Fibroblast of lung (primary cell): ENCODE measurements at regions not wholly inside any gene's neighbourhood (a gene's known extent, or its start where the extent isn't known, plus 50 kb on each side); places are given as distances from the start of the nearest gene placed in this dataset.

ENCODE experiments used
- DNase-seq, 2 donors: peaks; one replicate each; pipeline versions ENCODE4 v3.0.0 to v3.0.0-alpha.2; 2010; ENCODE audit warnings: low read depth in 2 of 2
- H2AFZ ChIP-seq: 2 replicates; pipeline ENCODE4 v1.5.1; 2012; ENCODE audit warnings: low read length, control low read depth, inconsistent platforms
- H3K27ac ChIP-seq: 2 replicates; pipeline ENCODE4 v1.5.1; 2011; ENCODE audit warnings: low read length, control low read depth; ENCODE audit not compliant: insufficient read depth
- H3K27me3 ChIP-seq: 2 replicates; pipeline ENCODE4 v1.5.1; 2011; ENCODE audit warnings: mild to moderate bottlenecking, low read length; ENCODE audit not compliant: control insufficient read depth, insufficient read depth
- H3K36me3 ChIP-seq: 2 replicates; pipeline ENCODE4 v1.5.1; 2011; ENCODE audit warnings: low read length; ENCODE audit not compliant: control insufficient read depth, insufficient read depth
- H3K4me1 ChIP-seq: 2 replicates; pipeline ENCODE4 v1.5.1; 2011; ENCODE audit warnings: low read length; ENCODE audit not compliant: control insufficient read depth, insufficient read depth; ENCODE audit errors: extremely low read depth
- H3K4me2 ChIP-seq: 2 replicates; pipeline ENCODE4 v1.5.1; 2011; ENCODE audit warnings: low read length, control low read depth; ENCODE audit not compliant: insufficient read depth; ENCODE audit errors: extremely low read depth
- H3K4me3 ChIP-seq, 4 experiments: fragments of 200-600 bp in 1 of 4; sonication (generic) in 1 of 4; replicated peaks in 1 of 4; 2 replicates each; pipeline ENCODE4 v1.5.1; 2011 to 2016; ENCODE audit warnings: low read length in 4 of 4, low read depth in 3 of 4, mild to moderate bottlenecking in 3 of 4, control low read depth in 2 of 4, inconsistent platforms in 1 of 4, mixed read lengths in 1 of 4; ENCODE audit not compliant: insufficient read depth in 1 of 4; ENCODE audit errors: control extremely low read depth in 1 of 4
- H3K79me2 ChIP-seq: 2 replicates; pipeline ENCODE4 v1.5.1; 2012; ENCODE audit warnings: mild to moderate bottlenecking, low read length, inconsistent platforms; ENCODE audit not compliant: control insufficient read depth, insufficient read depth
- H3K9ac ChIP-seq: 2 replicates; pipeline ENCODE4 v1.5.1; 2011; ENCODE audit warnings: mild to moderate bottlenecking, low read length, control low read depth; ENCODE audit not compliant: insufficient read depth
- H3K9me3 ChIP-seq: 2 replicates; pipeline ENCODE4 v1.5.1; 2012; ENCODE audit warnings: low read depth, low read length; ENCODE audit not compliant: control insufficient read depth, insufficient read depth
- H4K20me1 ChIP-seq: 2 replicates; pipeline ENCODE4 v1.5.1; 2011; ENCODE audit warnings: low read length; ENCODE audit not compliant: control insufficient read depth, insufficient read depth; ENCODE audit errors: extremely low read depth
- CTCF ChIP-seq, 2 donors: IDR thresholded peaks in 1 of 2; conservative IDR thresholded peaks in 1 of 2; 1 replicate in 1 of 2; 2 replicates in 1 of 2; pipeline ENCODE4 v1.5.1; 2011 to 2012; ENCODE audit warnings: low read length in 2 of 2, control low read depth in 1 of 2, inconsistent platforms in 1 of 2, low read depth in 1 of 2, mild to moderate bottlenecking in 1 of 2
- EZH2 ChIP-seq: IDR thresholded peaks from 2 replicates; pipeline ENCODE4 v1.5.1; 2012; ENCODE audit warnings: low read length, control low read depth, mild to moderate bottlenecking; ENCODE audit errors: missing control alignments

GRCh38 chr1:199071080-199071479, 432.2 kb downstream of the PTPRC start:
- H3K9ac ChIP-seq: no peak overlapping the region
- no peaks in the 10 kb centered on the region for H3K79me2 ChIP-seq
- no peak overlapping the region for H3K4me3 ChIP-seq
- no peaks in the 10 kb centered on the region for H3K27me3 ChIP-seq
- no peaks in the 10 kb centered on the region for H3K9me3 ChIP-seq
- H4K20me1 ChIP-seq: no peaks in the 10 kb centered on the region
- DNase-seq: no peak
- no peak for TF ChIP-seq CTCF (conservative IDR thresholded peaks at IDR 0.05 in 1 of 2, IDR thresholded peaks at IDR 0.05 in 1 of 2; ENCODE audit: low read depth in 1 of 2, low read length in 2 of 2)
- TF ChIP-seq EZH2: no peak
- H3K36me3 ChIP-seq: no peaks in the 10 kb centered on the region
- no peak overlapping the region for H3K27ac ChIP-seq
- H2AFZ ChIP-seq: no peak overlapping the region
- H3K4me1 ChIP-seq: no peaks in the 10 kb centered on the region
- no peak overlapping the region for H3K4me2 ChIP-seq

- Histone ChIP-seq H3K27ac (no peak overlapping the region), H3K4me2 (no peak overlapping the region), H3K27me3 (no peaks in the 10 kb centered on the region), H3K36me3 (no peaks in the 10 kb centered on the region), H3K9me3 (no peaks in the 10 kb centered on the region), H3K4me1 (no peaks in the 10 kb centered on the region), H3K79me2 (no peaks in the 10 kb centered on the region), H3K9ac (no peak overlapping the region), H3K4me3 (no peak overlapping the region), H4K20me1 (no peaks in the 10 kb centered on the region), H2AFZ (no peak overlapping the region)
- no peak for TF ChIP-seq CTCF (conservative IDR thresholded peaks at IDR 0.05 in 1 of 2, IDR thresholded peaks at IDR 0.05 in 1 of 2; ENCODE audit: low read depth in 1 of 2, low read length in 2 of 2)
- TF ChIP-seq EZH2: no peak
- no peak for DNase-seq
Observed at GRCh38 chr1:199073166-199073565, 434.3 kb downstream of the PTPRC start.

GRCh38 chr1:199075792-199076191, 437.0 kb downstream of the PTPRC start:
- Histone ChIP-seq H3K4me1 (no peaks in the 10 kb centered on the region), H3K79me2 (no peaks in the 10 kb centered on the region), H3K4me2 (no peak overlapping the region), H3K9ac (no peak overlapping the region), H2AFZ (no peak overlapping the region), H3K4me3 (no peak overlapping the region), H3K36me3 (no peaks in the 10 kb centered on the region), H3K9me3 (no peaks in the 10 kb centered on the region), H3K27ac (no peak overlapping the region), H3K27me3 (no peaks in the 10 kb centered on the region), H4K20me1 (no peaks in the 10 kb centered on the region)
- no peak for DNase-seq
- TF ChIP-seq CTCF (conservative IDR thresholded peaks at IDR 0.05 in 1 of 2, IDR thresholded peaks at IDR 0.05 in 1 of 2; ENCODE audit: low read depth in 1 of 2, low read length in 2 of 2) (no peak), EZH2 (no peak)
